Esophagus (tissue), 2 donors: ENCODE measurements at regions not wholly inside any gene's neighbourhood (a gene's known extent, or its start where the extent isn't known, plus 50 kb on each side); places are given as distances from the start of the nearest gene placed in this dataset.
"Not testable (repeated sequence)": the region's sequence is repeated elsewhere in the genome, so short reads cannot be mapped to it uniquely, and the experiment has no call there.

ENCODE experiments used
- H3K27ac ChIP-seq, 2 donors: one replicate each; pipeline ENCODE4 v1.5.1; 2013; ENCODE audit warnings: low read depth in 2 of 2, mild to moderate bottlenecking in 2 of 2, inconsistent platforms in 1 of 2, low read length in 1 of 2, moderate library complexity in 1 of 2
- H3K27me3 ChIP-seq, 2 donors: one replicate each; pipeline ENCODE4 v1.6.1; 2013; ENCODE audit warnings: low read length in 2 of 2, control low read depth in 1 of 2, mild to moderate bottlenecking in 1 of 2; ENCODE audit not compliant: insufficient read depth in 2 of 2, control insufficient read depth in 1 of 2
- H3K36me3 ChIP-seq, 2 donors: one replicate each; pipeline ENCODE4 v1.6.1; 2013; ENCODE audit warnings: low read length in 1 of 2; ENCODE audit not compliant: control insufficient read depth in 2 of 2, insufficient read depth in 2 of 2
- H3K4me1 ChIP-seq, 2 donors: one replicate each; pipeline ENCODE4 v1.6.1; 2013; ENCODE audit warnings: low read length in 1 of 2; ENCODE audit not compliant: control insufficient read depth in 2 of 2, insufficient read depth in 2 of 2
- H3K4me3 ChIP-seq, 2 donors: one replicate each; pipeline ENCODE4 v1.5.1; 2013; ENCODE audit warnings: low read length in 2 of 2, mild to moderate bottlenecking in 2 of 2, low read depth in 1 of 2, moderate library complexity in 1 of 2
- H3K9me3 ChIP-seq, 2 donors: one replicate each; pipeline ENCODE4 v1.6.1; 2013; ENCODE audit warnings: mild to moderate bottlenecking in 2 of 2, low read depth in 1 of 2, low read length in 1 of 2, moderate library complexity in 1 of 2; ENCODE audit not compliant: control insufficient read depth in 2 of 2, insufficient read depth in 1 of 2
- WGBS, 2 donors: extraction: QIAGEN DNeasy Blood & Tissue Kit; methylation state at CpG; one replicate each; pipeline ENCODE4 v1.1.7; 2013; 5-methylcytosine and 5-hydroxymethylcytosine counted together
- donor health status: healthy with polysubstance abuse.
- donor health status: Bipolar disorder and iron deficiency.

DNA sequence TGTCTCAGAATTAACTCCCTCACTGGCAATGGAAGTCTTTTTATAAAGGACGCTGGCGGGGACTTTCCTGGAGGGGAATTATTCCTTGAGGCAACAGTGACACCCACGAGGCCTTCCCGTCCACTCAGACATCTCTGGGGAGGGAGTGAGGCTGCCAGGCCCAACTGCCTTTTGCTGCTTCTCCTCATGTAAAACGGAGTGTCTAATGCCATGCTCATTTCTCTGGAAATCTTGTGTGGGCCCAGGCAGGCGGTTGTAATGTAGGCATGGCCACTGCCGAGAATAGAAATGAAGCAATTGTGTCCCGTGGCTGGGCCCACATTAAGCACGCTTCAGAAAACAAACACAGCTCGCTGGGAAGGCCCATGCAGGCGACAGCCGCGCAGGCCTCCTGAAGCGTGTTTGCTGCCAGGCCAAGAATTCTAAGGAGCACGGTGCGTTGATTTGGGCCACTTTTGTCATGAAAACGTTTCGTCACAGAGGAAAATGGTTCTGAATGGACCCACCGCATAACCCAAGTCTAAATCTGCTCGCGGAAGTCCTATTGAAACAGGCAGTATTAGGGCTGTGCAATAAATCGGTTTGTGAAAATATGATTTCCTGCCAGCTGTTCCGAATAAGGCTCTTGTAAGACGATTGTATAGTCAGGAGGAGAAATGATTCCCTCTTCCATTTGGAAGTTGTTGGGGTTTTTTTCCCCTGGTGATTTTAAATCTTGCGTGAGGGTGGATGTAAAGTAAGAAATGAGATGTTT lies 104.2 kb upstream of the CHST15 start:
- no peak overlapping the region for H3K27ac ChIP-seq

DNA sequence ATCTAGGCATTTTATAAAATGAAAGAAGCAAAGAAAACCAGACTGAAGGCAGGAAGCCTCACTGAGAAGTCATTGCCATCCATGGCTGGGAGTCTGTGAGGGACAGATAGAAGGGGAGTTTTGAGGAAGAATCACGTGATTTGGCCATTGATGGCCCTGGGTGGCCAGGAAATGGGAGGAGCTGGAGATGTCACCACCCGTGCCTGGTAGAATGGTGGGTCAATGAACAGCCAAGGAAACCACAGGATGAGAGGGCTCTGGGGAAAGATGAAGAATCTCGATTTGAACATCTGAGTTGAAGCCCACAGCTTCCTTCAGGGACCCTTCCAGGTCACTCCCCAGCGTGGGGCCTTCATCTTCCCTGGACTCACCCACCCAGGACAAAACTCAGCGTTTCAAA lies 103.3 kb upstream of the CHST15 start:
- 65 to 66% methylated on average over 5 of the region's 5 CpGs for WGBS, 2 donors
- Histone ChIP-seq H3K9me3 (no peaks in the 10 kb centered on the region), H3K4me1 (no peaks in the 10 kb centered on the region), H3K36me3 (no peaks in the 10 kb centered on the region), H3K27me3 (no peaks in the 10 kb centered on the region), H3K27ac (no peak overlapping the region), H3K4me3 (no peak overlapping the region)

More for the DNA sequence above, 104.2 kb upstream of the CHST15 start:
- Histone ChIP-seq H3K9me3 (no peaks in the 10 kb centered on the region), H3K4me3 (no peak overlapping the region), H3K27me3 (no peaks in the 10 kb centered on the region), H3K36me3 (no peaks in the 10 kb centered on the region), H3K4me1 (no peaks in the 10 kb centered on the region)
- WGBS, 2 donors, result 70 to 75% methylated on average over 25 of the region's 25 CpGs

DNA sequence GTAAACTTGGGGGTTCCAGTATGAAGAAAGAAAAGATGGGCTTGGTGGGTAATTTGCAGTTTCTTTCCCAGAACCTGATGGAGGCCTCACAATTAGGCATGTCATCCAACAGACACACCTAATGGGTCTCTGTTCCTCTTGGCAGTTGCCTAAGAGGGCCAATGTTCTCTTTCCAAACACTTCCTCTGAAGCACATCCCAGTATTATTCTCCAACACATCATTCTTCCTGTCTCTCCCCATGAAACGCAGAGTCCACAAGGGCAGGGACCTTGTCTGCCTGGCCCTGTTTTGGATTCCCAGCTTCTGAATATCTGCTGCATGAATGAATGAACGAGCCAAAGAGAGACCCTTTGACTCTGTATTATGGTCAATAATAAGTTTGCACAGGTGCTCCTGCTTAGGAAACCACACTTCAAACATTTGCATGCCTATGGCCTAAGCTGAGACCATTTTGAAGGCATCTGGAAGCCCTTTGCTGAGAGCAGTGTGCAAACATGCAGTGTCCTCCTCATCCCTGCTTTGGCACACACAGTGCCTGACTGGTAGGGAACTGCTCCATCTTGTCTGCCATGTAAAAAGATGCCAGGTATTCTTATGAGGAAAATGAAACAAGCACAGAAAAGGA lies 100.9 kb upstream of the CHST15 start:
- no peaks in the 10 kb centered on the region for H3K4me1 ChIP-seq
- H3K27me3 ChIP-seq, result no peaks in the 10 kb centered on the region
- H3K27ac ChIP-seq, result no peak overlapping the region
- H3K9me3 ChIP-seq, result no peaks in the 10 kb centered on the region
- no peaks in the 10 kb centered on the region for H3K36me3 ChIP-seq
- no peak overlapping the region for H3K4me3 ChIP-seq
- 65 to 70% methylated on average over 2 of the region's 2 CpGs for WGBS, 2 donors

DNA sequence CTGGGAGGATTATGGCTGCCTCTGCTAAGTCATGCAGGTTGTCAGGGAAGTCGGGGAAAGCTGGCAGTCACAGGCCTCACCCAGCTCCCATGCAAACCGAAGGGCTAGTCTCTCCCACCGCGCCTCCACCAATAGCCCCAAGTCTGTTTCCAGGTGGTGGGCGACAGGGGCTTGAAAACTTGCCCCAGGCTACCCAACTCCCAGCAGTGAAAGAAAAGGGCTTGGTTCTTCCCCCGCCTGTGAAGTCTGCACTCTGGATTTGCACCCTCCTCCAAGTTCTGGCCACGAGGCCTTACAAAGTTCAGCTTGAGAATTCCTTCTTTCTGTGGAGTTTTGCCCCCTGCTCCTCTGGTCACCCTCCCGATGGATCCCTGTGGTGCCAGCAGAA lies 99.9 kb upstream of the CHST15 start:
- WGBS, 2 donors, result 94 to 96% methylated on average over 8 of the region's 8 CpGs

DNA sequence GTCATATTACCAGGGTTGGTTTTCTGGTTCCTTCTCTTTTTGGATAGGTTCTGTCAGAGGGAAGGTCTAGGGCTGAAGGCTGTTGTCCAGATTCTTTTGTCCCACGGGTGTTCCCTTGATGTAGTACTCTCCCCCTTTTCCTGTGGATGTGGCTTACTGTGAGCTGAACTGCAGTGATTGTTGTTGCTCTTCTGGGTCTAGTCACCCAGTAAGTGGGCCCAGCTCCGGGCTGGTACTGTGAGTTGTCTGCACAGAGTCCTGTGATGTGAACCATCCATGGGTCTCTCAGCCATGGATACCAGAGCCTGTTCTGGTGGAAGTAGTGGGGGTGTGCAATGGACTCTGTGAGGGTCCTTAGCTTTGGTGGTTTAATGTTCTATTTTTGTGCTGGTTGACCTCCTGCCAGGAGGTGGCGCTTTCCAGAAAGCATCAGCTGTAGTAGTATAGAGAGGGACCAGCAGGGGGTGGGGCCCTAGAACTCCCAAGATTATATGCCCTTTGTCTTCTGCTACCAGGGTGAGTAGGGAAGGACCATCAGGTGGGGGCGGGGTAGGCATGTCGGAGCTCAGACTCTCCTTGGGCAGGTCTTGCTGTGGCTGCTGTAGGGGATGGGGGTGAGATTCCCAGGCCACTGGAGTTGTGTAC lies 99.4 kb upstream of the CHST15 start:
- not testable (repeated sequence) for H3K4me3 ChIP-seq, H3K27me3 ChIP-seq, H3K27ac ChIP-seq, H3K36me3 ChIP-seq, H3K9me3 ChIP-seq, H3K4me1 ChIP-seq
- 89 to 91% methylated on average over 5 of the region's 5 CpGs for WGBS, 2 donors

More for the DNA sequence above, 99.9 kb upstream of the CHST15 start:
- Histone ChIP-seq H3K27me3 (no peaks in the 10 kb centered on the region), H3K9me3 (no peaks in the 10 kb centered on the region), H3K4me1 (no peaks in the 10 kb centered on the region), H3K4me3 (no peak overlapping the region), H3K36me3 (no peaks in the 10 kb centered on the region), H3K27ac (no peak overlapping the region)

DNA sequence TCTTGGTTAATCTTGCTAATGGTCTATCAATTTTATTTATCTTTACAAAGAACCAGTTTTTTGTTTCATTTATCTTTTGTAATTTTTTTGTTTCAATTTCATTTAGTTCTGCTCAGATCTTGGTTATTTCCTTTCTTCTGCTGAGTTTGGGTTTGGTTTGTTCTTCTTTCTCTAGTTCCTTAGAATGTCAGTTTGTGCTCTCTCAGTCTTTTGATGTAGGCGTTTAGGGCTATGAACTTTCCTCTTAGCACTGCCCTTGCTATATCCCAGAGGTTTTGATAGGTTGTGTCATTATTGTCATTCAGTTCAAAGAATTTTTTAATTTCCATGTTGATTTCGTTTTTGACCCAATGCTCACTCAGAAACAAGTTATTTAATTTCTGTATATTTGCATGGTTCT lies 97.1 kb upstream of the CHST15 start:
- not testable (repeated sequence) for H3K4me1 ChIP-seq, H3K27me3 ChIP-seq, H3K27ac ChIP-seq, H3K4me3 ChIP-seq, H3K9me3 ChIP-seq, H3K36me3 ChIP-seq
- 60 to 72% methylated on average over 2 of the region's 2 CpGs for WGBS, 2 donors

DNA sequence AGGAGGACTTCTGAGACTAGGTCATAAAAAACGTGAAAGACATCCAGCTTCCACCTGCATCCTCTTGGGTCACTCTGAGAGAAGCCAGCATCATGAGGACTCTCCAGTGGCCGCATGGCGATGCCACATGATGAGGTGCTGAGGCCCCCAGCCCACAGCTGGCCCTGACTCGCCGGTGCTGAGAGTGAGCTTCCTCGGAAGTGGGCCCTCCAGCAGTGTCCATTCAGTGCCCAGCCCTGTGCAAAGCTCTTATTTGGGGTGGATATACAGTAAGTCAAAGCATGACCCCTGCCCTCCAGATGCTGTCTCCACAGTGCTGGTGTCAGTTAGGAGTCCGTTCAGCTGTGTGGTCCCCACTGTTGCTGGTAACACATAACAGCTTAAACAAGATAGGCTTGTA lies 93.6 kb upstream of the CHST15 start:
- Histone ChIP-seq H3K9me3 (no peaks in the 10 kb centered on the region), H3K36me3 (no peaks in the 10 kb centered on the region), H3K4me1 (no peaks in the 10 kb centered on the region), H3K27me3 (no peaks in the 10 kb centered on the region), H3K4me3 (no peak overlapping the region), H3K27ac (no peak overlapping the region)
- WGBS, 2 donors, result 87 to 90% methylated on average over 7 of the region's 7 CpGs

DNA sequence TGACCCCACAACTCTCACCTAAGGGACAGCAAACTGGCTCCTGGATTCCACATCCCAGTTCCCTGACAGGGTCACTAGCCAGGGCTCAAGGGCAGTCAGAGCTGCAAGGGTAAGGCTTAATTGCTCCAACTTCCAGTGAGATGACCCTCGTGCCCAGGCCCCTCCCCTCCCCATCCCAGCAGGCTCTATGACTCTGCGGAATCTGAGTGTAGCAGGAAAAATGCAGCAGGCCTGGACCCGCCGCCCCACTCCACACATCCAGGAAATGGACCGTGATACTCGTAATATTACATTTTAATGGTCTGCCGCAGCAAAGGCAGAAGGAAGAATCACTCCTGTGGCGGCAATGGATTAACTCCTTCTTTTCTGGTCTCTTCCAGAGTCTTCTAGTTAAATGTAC lies 91.7 kb upstream of the CHST15 start:
- no peaks in the 10 kb centered on the region for H3K4me1 ChIP-seq
- no peaks in the 10 kb centered on the region for H3K9me3 ChIP-seq
- H3K27me3 ChIP-seq, result no peaks in the 10 kb centered on the region
- no peak overlapping the region for H3K4me3 ChIP-seq
- WGBS, 2 donors, result 49 to 61% methylated on average over 8 of the region's 8 CpGs
- no peaks in the 10 kb centered on the region for H3K36me3 ChIP-seq
- no peak overlapping the region for H3K27ac ChIP-seq

DNA sequence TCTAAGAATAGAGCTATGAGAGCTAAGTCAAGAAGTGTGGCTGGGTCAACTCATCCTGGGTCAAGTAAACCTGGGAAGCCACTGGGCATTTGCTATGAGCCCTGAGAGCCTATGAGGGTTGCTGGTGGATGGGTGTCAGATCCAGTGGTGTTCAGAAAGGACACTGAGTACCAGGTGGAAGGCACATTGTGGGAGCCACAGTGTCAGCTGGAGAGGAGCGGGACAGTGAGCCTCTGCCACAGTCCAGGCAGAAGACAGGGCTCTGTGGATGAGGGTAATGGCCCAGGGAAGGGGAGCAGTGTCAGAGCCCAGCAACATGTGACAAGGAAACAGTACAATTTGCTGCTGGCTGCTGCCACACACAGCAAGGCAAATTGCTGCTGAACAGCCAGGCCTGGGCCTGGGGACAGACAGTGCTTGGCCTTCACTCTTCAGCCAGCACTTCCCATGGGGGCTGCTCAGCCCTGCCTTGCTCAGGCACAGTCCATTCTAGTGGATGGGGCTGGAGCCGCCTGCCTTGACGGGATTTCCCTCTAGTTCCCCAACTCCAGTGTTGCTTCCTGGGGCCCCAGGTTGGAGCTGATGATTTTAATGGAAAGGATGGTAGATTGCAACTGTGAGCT lies 90.9 kb upstream of the CHST15 start:
- no peak overlapping the region for H3K4me3 ChIP-seq
- H3K36me3 ChIP-seq, result no peaks in the 10 kb centered on the region
- WGBS, 2 donors, result 91 to 92% methylated on average over 3 of the region's 3 CpGs
- no peaks in the 10 kb centered on the region for H3K4me1 ChIP-seq
- no peaks in the 10 kb centered on the region for H3K9me3 ChIP-seq
- no peak overlapping the region for H3K27ac ChIP-seq
- H3K27me3 ChIP-seq, result no peaks in the 10 kb centered on the region
